Mucosa of descending colon (tissue), 3 donors: ENCODE measurements at regions not wholly inside any gene's neighbourhood (a gene's known extent, or its start where the extent isn't known, plus 50 kb on each side); places are given as distances from the start of the nearest gene placed in this dataset.
"Not testable (repeated sequence)": the region's sequence is repeated elsewhere in the genome, so short reads cannot be mapped to it uniquely, and the experiment has no call there.

Experiments
- ATAC-seq: fragments of 200-7000 bp; cut with Tn5 transposase; one replicate; pipeline ENCODE4 v1.9.1; 2020; ENCODE audit warnings: mild to moderate bottlenecking, moderate library complexity
- DNase-seq, 3 donors: peaks; one replicate each; pipeline ENCODE4 v3.0.0-alpha.2; 2020
- H3K36me3 ChIP-seq: fragments of 200-600 bp; one replicate; pipeline ENCODE4 v1.8.0; 2021; ENCODE audit warnings: low read depth, mild to moderate bottlenecking
- H3K4me1 ChIP-seq: fragments of 200-600 bp; one replicate; pipeline ENCODE4 v1.8.0; 2021; ENCODE audit warnings: low read depth, mild to moderate bottlenecking
- H3K4me3 ChIP-seq: fragments of 200-600 bp; one replicate; pipeline ENCODE4 v1.8.0; 2021; ENCODE audit warnings: mild to moderate bottlenecking
- H3K9me3 ChIP-seq: fragments of 200-600 bp; one replicate; pipeline ENCODE4 v1.8.0; 2021; ENCODE audit warnings: mild to moderate bottlenecking
- intact Hi-C, 2 donors: fragments of 100-400 bp; cut with DNase I in 1 of 2; cut with micrococcal nuclease in 1 of 2; formaldehyde crosslinking; loops; one replicate each; pipeline versions ENCODE4 v1.11.0 to v1.11.1; 2022; cut with DNase I, micrococcal nuclease
- TF ChIP-seq, protein P1 (sequence below): fragments of 200-600 bp; IDR thresholded peaks from one replicate; pipeline ENCODE4 v1.8.0; 2022; ENCODE audit warnings: antibody characterized with exemption, mild to moderate bottlenecking
- donor health status: DM: no; HTN: no; CAD: no; lungs with moderate emphysema.
- donor health status: DM: no; HTN: no; CAD: no.
- donor health status: DM: no; HTN: yes; CAD: no.

DNA sequence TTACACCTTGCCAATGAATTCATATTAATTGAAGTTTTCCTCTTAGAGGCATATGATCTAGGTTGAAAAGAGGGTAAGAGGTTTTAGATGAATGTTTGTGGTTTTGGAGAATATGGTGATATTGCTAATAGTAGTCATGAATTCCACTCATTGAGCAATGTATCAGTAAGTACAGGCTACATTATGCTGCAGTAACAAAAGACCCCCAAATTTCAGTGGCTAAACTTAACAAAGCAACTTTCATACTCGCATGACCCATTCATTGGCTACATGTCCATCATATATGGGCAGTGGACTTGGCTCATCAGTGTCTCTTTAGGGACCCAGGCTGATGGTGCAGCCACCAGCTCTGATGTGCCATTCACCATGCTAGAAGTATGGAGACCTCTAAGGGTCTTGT is 196.6 kb upstream of the MYL2 start:
- Histone ChIP-seq H3K4me1 (no peaks in the 10 kb centered on the region), H3K4me3 (no peak overlapping the region), H3K36me3 (no peaks in the 10 kb centered on the region), H3K9me3 (no peaks in the 10 kb centered on the region)
- no peak for ATAC-seq
- intact Hi-C loops = no loop called here
- DNase-seq = no peak
- TF ChIP-seq, protein P1, sequence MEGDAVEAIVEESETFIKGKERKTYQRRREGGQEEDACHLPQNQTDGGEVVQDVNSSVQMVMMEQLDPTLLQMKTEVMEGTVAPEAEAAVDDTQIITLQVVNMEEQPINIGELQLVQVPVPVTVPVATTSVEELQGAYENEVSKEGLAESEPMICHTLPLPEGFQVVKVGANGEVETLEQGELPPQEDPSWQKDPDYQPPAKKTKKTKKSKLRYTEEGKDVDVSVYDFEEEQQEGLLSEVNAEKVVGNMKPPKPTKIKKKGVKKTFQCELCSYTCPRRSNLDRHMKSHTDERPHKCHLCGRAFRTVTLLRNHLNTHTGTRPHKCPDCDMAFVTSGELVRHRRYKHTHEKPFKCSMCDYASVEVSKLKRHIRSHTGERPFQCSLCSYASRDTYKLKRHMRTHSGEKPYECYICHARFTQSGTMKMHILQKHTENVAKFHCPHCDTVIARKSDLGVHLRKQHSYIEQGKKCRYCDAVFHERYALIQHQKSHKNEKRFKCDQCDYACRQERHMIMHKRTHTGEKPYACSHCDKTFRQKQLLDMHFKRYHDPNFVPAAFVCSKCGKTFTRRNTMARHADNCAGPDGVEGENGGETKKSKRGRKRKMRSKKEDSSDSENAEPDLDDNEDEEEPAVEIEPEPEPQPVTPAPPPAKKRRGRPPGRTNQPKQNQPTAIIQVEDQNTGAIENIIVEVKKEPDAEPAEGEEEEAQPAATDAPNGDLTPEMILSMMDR = no peak

DNA sequence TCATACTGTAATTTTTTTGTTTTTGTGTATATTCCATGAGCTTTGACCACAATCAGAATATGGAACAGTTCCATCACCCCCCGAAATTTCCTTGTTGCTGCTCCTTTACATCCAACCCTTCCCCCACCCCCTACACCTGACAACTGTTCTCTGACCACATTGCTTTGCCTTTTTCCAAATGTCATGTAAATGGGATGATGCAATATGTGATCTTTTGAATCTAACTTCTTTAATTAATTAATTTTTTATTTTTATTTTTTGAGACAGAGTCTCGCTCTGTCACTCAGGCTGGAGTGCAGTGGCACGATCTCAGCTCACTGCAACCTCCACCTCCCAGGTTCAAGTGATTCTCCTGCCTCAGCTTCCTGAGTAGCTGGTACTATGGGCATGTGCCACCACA is 192.9 kb upstream of the MYL2 start:
- H3K4me1 ChIP-seq, H3K9me3 ChIP-seq, H3K4me3 ChIP-seq, H3K36me3 ChIP-seq, intact Hi-C loops, ATAC-seq, DNase-seq: not testable (repeated sequence)

DNA sequence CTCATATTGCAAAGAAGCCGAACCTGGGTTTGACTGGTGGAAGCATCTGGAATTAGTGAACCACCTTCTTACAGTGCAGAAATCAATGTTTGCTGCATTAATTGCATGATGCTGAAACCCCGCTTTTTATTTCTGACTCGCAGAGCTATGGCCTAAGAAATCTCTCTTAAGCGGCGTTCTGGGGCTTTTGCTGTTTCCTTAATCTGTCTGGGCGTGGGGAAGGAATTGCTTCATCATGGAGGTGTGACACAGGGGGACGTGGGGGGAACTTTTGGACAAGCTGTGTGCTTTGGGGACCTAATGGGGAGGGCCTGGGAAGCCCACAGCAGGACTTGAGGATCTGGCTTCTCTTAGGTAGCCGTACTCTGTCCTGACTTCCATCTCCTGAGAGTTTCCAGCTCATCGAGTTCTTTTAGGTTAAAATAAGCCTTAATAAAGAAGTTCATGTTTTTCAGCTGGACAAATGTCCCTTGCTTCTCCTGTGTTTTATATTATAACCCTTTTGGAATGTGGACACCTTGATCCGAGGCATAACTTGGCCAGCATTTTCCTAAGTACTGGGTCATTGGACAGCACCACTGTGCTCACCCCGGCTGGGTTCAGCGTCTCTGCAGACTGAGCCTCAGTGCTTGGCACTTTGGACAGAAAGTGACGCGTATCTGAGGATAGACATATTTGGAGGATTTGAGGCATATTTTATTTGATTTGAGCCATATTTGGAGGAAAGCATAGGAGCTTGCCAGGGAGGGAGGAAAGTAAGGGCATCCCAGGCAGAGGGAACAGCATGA is 192.1 kb upstream of the MYL2 start:
- ATAC-seq (no peak), DNase-seq (no peak)
- intact Hi-C loops = no loop called here
- H3K9me3 ChIP-seq = no peaks in the 10 kb centered on the region
- no peak overlapping the region for H3K4me3 ChIP-seq
- TF ChIP-seq, protein P1 = no peak
- H3K36me3 ChIP-seq = no peaks in the 10 kb centered on the region
- H3K4me1 ChIP-seq = no peaks in the 10 kb centered on the region

DNA sequence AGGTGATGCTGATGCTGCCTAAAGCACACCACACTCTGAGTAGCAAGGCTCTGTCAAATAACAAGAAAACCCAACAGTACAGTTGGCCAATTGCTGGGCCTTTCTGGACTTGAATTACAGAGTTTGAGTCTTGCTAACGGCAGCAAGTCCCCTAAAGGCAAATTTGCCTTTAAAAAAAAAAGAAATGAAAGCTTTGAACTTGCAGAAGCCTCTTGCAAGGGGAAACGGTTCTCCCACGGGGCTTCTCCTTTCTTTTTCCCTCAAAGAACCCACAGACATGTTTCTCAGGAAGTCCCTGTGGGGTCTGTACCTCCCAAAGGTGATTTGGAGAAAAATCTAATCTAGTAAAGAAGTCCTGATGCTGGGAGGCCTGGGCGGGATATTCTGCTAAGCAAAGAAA is 191.3 kb upstream of the MYL2 start:
- no peaks in the 10 kb centered on the region for H3K36me3 ChIP-seq
- H3K9me3 ChIP-seq = no peaks in the 10 kb centered on the region
- H3K4me3 ChIP-seq = no peak overlapping the region
- ATAC-seq (no peak), DNase-seq (no peak)
- TF ChIP-seq, protein P1 = no peak
- H3K4me1 ChIP-seq = no peaks in the 10 kb centered on the region
- intact Hi-C loops = no loop called here

DNA sequence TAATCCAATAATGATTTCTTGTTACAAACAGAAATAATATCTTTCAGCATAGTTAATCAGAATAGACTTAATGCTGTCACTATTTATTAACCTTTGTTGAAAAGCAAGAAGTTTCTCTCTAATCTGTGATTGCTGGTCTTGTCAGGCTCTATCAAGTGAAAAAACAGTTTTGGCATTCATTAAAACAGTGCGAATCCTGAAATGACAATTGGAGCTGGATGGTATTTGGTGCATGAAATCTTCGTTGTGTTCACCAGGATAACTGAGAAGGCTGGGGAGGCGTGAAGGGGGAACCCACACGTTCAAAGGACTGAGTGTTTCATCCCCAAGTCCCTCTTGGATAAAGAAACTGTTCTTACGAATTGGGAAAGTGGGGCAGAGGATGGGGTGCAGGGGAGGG is 190.2 kb upstream of the MYL2 start:
- no peak overlapping the region for H3K4me3 ChIP-seq
- no peaks in the 10 kb centered on the region for H3K9me3 ChIP-seq
- no peaks in the 10 kb centered on the region for H3K36me3 ChIP-seq
- TF ChIP-seq, protein P1 = no peak
- intact Hi-C loops = no loop called here
- no peak for DNase-seq
- no peak for ATAC-seq
- H3K4me1 ChIP-seq = no peaks in the 10 kb centered on the region

DNA sequence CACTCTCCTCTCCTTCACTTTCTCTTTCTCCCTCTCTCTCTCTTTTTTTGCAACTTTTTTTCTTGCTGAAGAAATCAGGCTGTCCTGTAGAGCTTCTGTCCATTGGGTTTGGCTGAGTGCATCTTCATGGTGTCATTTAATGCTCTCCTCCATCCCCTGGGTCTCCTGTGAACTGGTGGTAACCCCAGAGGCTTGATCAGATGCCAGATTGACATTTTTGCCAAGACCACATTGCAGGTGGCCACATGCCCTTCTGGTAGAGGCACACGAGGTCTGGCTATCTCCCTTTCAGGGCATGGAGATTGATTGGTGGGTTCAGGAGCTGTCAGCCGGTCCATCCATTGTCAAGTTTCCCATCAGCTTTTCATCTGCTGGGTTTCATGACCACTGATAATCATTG is 188.3 kb upstream of the MYL2 start:
- no peaks in the 10 kb centered on the region for H3K4me1 ChIP-seq
- H3K9me3 ChIP-seq = no peaks in the 10 kb centered on the region
- DNase-seq (no peak), ATAC-seq (no peak)
- TF ChIP-seq, protein P1 = no peak
- intact Hi-C loops = no loop called here
- no peak overlapping the region for H3K4me3 ChIP-seq
- no peaks in the 10 kb centered on the region for H3K36me3 ChIP-seq
